LNCaP clone FGC (cell line): ENCODE measurements at regions not wholly inside any gene's neighbourhood (a gene's known extent, or its start where the extent isn't known, plus 50 kb on each side); places are given as distances from the start of the nearest gene placed in this dataset.

Source experiments
- DNase-seq: peaks from one replicate; pipeline ENCODE4 v3.0.0-alpha.2; 2011; ENCODE audit warnings: low read depth
- H3K4me3 ChIP-seq: 2 replicates; pipeline ENCODE4 v1.5.1; 2011; ENCODE audit warnings: mild to moderate bottlenecking, low read depth, low read length, control low read depth
- CTCF ChIP-seq: IDR thresholded peaks from 2 replicates; pipeline ENCODE4 v1.5.1; 2012; ENCODE audit warnings: mild to moderate bottlenecking; ENCODE audit not compliant: control insufficient read depth, insufficient read depth; ENCODE audit errors: extremely low read depth

GRCh38 chr5:74127381-74128320, 501.7 kb downstream of the ARHGEF28 start:
- DNase-seq, result no peak
- TF ChIP-seq CTCF, result peak; percentile 50
- H3K4me3 ChIP-seq, result no peak overlapping the region

- TF ChIP-seq CTCF, result no peak
- no peak for DNase-seq
- no peak overlapping the region for H3K4me3 ChIP-seq
Measured at GRCh38 chr5:74126294-74126693, 500.3 kb downstream of the ARHGEF28 start.

GRCh38 chr5:74124826-74125225, 498.8 kb downstream of the ARHGEF28 start:
- TF ChIP-seq CTCF, result no peak
- DNase-seq, result no peak

GRCh38 chr5:74123929-74124328, 497.9 kb downstream of the ARHGEF28 start:
- no peak for TF ChIP-seq CTCF
- no peak for DNase-seq

More at GRCh38 chr5:74124826-74125225, 498.8 kb downstream of the ARHGEF28 start:
- H3K4me3 ChIP-seq, result no peak overlapping the region

GRCh38 chr5:74122979-74123590, 497.1 kb downstream of the ARHGEF28 start:
- no peak for TF ChIP-seq CTCF
- no peak overlapping the region for H3K4me3 ChIP-seq

More at GRCh38 chr5:74123929-74124328, 497.9 kb downstream of the ARHGEF28 start:
- no peak overlapping the region for H3K4me3 ChIP-seq

GRCh38 chr5:74122175-74122574, 496.2 kb downstream of the ARHGEF28 start:
- no peak for DNase-seq
- H3K4me3 ChIP-seq, result no peak overlapping the region
- no peak for TF ChIP-seq CTCF

More at GRCh38 chr5:74122979-74123590, 497.1 kb downstream of the ARHGEF28 start:
- peak; percentile 14 for DNase-seq
